Caco-2 (cell line): ENCODE measurements at regions not wholly inside any gene's neighbourhood (a gene's known extent, or its start where the extent isn't known, plus 50 kb on each side); places are given as distances from the start of the nearest gene placed in this dataset.

Experiments used
- BruUV-seq: library from RNA; stranded (reverse); fragments of 400-500 nt; replicated peaks from 2 replicates; lab custom pipeline; 2021; lab: Mats Ljungman, UMichigan
- CTCF ChIA-PET: fragments of 300-600 bp; sonication (Branson Sonifier 250); formaldehyde crosslinking; loops from one replicate; lab custom pipeline; 2022; ENCODE audit warnings: antibody characterized with exemption; lab: Charles Lee
- POLR2A ChIA-PET: fragments of 300-600 bp; sonication (Branson Sonifier 250); formaldehyde crosslinking; loops from one replicate; lab custom pipeline; 2022; ENCODE audit warnings: antibody characterized with exemption; lab: Charles Lee
- DNase-seq, 2 experiments: peaks; one replicate each; pipeline versions ENCODE4 v3.0.0 to v3.0.0-alpha.2; 2020 to 2022
- H3K27me3 ChIP-seq: replicated peaks from 2 replicates; pipeline ENCODE4 v1.6.0; 2011; ENCODE audit warnings: low read length; ENCODE audit not compliant: control insufficient read depth, insufficient read depth
- H3K36me3 ChIP-seq: 2 replicates; pipeline ENCODE4 v1.5.1; 2011; ENCODE audit warnings: low read length; ENCODE audit not compliant: control insufficient read depth, insufficient read depth
- H3K4me1 ChIP-seq: fragments of 250-450 bp; sonication (Bioruptor Pico); 2 replicates; pipeline ENCODE4 v1.5.1; 2020; ENCODE audit warnings: mild to moderate bottlenecking
- H3K4me3 ChIP-seq: 2 replicates; pipeline ENCODE4 v1.5.1; 2011; ENCODE audit warnings: low read depth, mild to moderate bottlenecking, control low read depth, low read length
- H3K9me3 ChIP-seq: fragments of 250-450 bp; sonication (Bioruptor Pico); 2 replicates; pipeline ENCODE4 v1.5.1; 2020; ENCODE audit warnings: mild to moderate bottlenecking, moderate library complexity
- H3K27ac Mint-ChIP-seq: one replicate; pipeline ENCODE4 v1.8.0; 2022; ENCODE audit warnings: mixed read lengths; ENCODE audit not compliant: unreplicated experiment
- H3K27me3 Mint-ChIP-seq: one replicate; pipeline ENCODE4 v1.8.0; 2022; ENCODE audit warnings: mixed read lengths; ENCODE audit not compliant: insufficient read depth, unreplicated experiment
- H3K36me3 Mint-ChIP-seq: one replicate; pipeline ENCODE4 v1.8.0; 2022; ENCODE audit warnings: mild to moderate bottlenecking, mixed read lengths; ENCODE audit not compliant: insufficient read depth, unreplicated experiment
- H3K4me1 Mint-ChIP-seq: one replicate; pipeline ENCODE4 v1.8.0; 2022; ENCODE audit warnings: low read depth, mixed read lengths; ENCODE audit not compliant: unreplicated experiment
- H3K4me3 Mint-ChIP-seq: one replicate; pipeline ENCODE4 v1.8.0; 2022; ENCODE audit warnings: mild to moderate bottlenecking, moderate library complexity, mixed read lengths; ENCODE audit not compliant: unreplicated experiment
- H3K9me3 Mint-ChIP-seq: one replicate; pipeline ENCODE4 v1.8.0; 2022; ENCODE audit warnings: mixed read lengths; ENCODE audit not compliant: unreplicated experiment
- intact Hi-C: fragments of 100-400 bp; cut with micrococcal nuclease; formaldehyde crosslinking; loops from one replicate; pipeline ENCODE4 v1.10.0; 2022; ENCODE audit not compliant: unreplicated experiment
- TF ChIP-seq, protein P1 (sequence below), 2 experiments: fragments of 200-600 bp in 1 of 2; IDR thresholded peaks; 1 replicate in 1 of 2; 2 replicates in 1 of 2; pipeline versions ENCODE4 v1.5.1 to v1.8.0; 2011 to 2022; ENCODE audit warnings: antibody characterized with exemption in 1 of 2, control low read depth in 1 of 2, inconsistent platforms in 1 of 2, low read depth in 1 of 2, low read length in 1 of 2, mild to moderate bottlenecking in 1 of 2, moderate library complexity in 1 of 2; ENCODE audit not compliant: insufficient read depth in 1 of 2, severe bottlenecking in 1 of 2, unreplicated experiment in 1 of 2

DNA sequence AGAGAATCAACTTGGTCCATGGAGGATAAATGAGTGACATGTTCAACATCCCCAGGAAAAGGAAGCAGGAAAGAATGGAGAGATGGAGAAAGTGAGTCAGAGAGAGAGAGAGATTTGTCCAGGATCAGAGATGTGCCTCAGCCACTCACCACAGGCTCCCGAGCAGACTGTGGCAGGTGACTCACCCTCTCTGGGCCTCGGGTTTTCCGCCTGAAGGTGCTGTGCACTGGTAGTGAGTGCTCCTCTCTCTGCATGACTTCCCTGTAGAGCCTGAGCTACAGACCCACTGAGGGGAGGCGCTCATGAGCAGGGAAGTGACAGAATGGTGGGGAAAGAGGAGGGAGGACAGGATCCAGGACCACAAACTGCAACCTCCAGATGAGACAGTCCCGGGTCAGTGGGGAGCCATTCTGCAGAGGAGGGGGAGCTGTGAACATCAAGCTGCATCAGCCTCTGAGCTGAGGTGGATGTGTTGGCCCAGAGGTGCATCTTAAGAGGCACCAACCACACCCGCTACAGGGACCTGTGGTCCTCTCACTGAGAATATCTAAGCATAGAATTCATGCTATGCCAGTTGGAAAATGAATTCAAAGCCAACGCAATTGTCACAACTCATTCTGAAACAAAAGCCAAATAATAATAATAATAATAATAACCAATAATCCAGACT, 433.4 kb downstream of the BRD1 start:
- Mint-ChIP-seq H3K4me3 (no peak overlapping the region), H3K9me3 (peaks cover 16% of the 10 kb centered on the region), H3K27me3 (peaks cover 15% of the 10 kb centered on the region), H3K36me3 (no peaks in the 10 kb centered on the region), H3K27ac (no peak overlapping the region), H3K4me1 (no peaks in the 10 kb centered on the region)
- intact Hi-C loops: no loop called here
- H3K4me3 ChIP-seq: no peak overlapping the region
- no peaks in the 10 kb centered on the region for H3K36me3 ChIP-seq
- DNase-seq: no peak
- POLR2A ChIA-PET: no interaction called here
- CTCF ChIA-PET: no interaction called here
- H3K9me3 ChIP-seq: no peaks in the 10 kb centered on the region
- BruUV-seq: no TSS peak
- no peaks in the 10 kb centered on the region for H3K27me3 ChIP-seq
- TF ChIP-seq, protein P1, sequence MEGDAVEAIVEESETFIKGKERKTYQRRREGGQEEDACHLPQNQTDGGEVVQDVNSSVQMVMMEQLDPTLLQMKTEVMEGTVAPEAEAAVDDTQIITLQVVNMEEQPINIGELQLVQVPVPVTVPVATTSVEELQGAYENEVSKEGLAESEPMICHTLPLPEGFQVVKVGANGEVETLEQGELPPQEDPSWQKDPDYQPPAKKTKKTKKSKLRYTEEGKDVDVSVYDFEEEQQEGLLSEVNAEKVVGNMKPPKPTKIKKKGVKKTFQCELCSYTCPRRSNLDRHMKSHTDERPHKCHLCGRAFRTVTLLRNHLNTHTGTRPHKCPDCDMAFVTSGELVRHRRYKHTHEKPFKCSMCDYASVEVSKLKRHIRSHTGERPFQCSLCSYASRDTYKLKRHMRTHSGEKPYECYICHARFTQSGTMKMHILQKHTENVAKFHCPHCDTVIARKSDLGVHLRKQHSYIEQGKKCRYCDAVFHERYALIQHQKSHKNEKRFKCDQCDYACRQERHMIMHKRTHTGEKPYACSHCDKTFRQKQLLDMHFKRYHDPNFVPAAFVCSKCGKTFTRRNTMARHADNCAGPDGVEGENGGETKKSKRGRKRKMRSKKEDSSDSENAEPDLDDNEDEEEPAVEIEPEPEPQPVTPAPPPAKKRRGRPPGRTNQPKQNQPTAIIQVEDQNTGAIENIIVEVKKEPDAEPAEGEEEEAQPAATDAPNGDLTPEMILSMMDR (IDR thresholded peaks at IDR 0.05; ENCODE audit: insufficient read depth in 1 of 2, low read depth in 1 of 2, low read length in 1 of 2, severe bottlenecking in 1 of 2, unreplicated experiment in 1 of 2): no peak
- H3K4me1 ChIP-seq: no peaks in the 10 kb centered on the region

DNA sequence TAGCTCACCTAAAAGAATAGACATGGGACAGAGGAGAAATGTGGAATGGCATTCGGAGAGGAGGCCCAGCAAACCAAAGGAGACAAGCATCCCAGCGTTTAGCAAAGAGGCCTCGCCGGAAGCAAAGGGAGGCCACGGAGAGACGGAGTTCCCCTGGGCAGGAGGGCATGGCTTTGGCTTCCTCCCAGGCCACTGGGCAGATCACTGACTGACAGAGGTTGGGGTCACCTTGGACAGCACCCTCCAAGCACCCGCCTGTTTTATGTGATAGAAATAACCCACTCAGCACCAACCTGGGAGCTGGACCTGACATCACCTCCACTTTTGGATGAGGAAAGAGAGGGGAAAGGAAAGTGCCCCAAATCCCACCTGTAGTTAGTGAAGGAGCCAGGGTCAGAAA, 434.1 kb downstream of the BRD1 start:
- no peaks in the 10 kb centered on the region for H3K36me3 Mint-ChIP-seq
- no peaks in the 10 kb centered on the region for H3K9me3 ChIP-seq
- H3K27me3 ChIP-seq: no peaks in the 10 kb centered on the region
- TF ChIP-seq, protein P1 (IDR thresholded peaks at IDR 0.05; ENCODE audit: insufficient read depth in 1 of 2, low read depth in 1 of 2, low read length in 1 of 2, severe bottlenecking in 1 of 2, unreplicated experiment in 1 of 2): no peak
- H3K4me3 ChIP-seq: no peak overlapping the region
- ChIA-PET CTCF (no interaction called here), POLR2A (no interaction called here)
- no peak overlapping the region for H3K27ac Mint-ChIP-seq
- H3K4me3 Mint-ChIP-seq: no peak overlapping the region
- DNase-seq: no peak
- H3K27me3 Mint-ChIP-seq: peaks cover 15% of the 10 kb centered on the region
- no TSS peak for BruUV-seq
- no peaks in the 10 kb centered on the region for H3K4me1 ChIP-seq
- H3K9me3 Mint-ChIP-seq: peaks cover 16% of the 10 kb centered on the region
- intact Hi-C loops: no loop called here
- no peaks in the 10 kb centered on the region for H3K4me1 Mint-ChIP-seq
- no peaks in the 10 kb centered on the region for H3K36me3 ChIP-seq

DNA sequence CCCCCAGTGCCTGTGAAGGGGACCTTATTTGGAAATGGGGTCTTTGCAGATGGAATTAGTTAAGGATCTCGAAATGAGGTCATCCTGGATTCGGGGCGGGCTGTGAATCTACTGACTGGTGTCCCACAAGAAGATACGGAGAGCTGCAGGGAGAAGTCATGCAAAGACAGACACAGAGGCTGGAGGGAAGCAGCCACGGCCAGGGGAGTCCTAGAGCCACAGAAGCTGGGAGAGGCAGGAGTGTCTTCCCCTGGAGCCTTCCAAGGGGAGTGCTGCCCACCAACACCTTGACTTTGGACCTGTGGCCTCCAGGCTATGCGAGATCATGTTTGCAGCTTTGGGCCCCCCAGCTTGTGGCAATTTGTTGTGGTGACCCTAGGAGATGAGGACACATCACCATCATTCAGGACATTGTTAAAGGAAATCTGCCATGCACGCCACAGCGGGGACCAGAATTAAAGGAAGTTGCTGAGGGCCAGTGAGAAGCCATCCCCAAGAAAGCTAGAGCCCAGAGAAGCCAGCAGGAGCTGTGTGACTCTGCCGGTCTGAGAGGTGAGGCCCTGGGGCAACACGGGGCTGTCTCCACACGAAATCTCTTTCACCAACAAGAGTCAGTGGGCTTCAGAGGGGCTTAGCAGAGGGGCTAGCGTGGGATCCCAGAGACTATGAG, 434.7 kb downstream of the BRD1 start:
- H3K4me3 Mint-ChIP-seq: no peak overlapping the region
- H3K36me3 Mint-ChIP-seq: no peaks in the 10 kb centered on the region
- peaks cover 15% of the 10 kb centered on the region for H3K27me3 Mint-ChIP-seq
- POLR2A ChIA-PET: no interaction called here
- H3K9me3 Mint-ChIP-seq: peaks cover 16% of the 10 kb centered on the region
- no peak for DNase-seq
- Histone ChIP-seq H3K4me1 (no peaks in the 10 kb centered on the region), H3K4me3 (no peak overlapping the region), H3K9me3 (no peaks in the 10 kb centered on the region), H3K36me3 (no peaks in the 10 kb centered on the region), H3K27me3 (no peaks in the 10 kb centered on the region)
- no peaks in the 10 kb centered on the region for H3K4me1 Mint-ChIP-seq
- CTCF ChIA-PET: no interaction called here
- no TSS peak for BruUV-seq
- TF ChIP-seq, protein P1 (IDR thresholded peaks at IDR 0.05; ENCODE audit: insufficient read depth in 1 of 2, low read depth in 1 of 2, low read length in 1 of 2, severe bottlenecking in 1 of 2, unreplicated experiment in 1 of 2): no peak
- H3K27ac Mint-ChIP-seq: no peak overlapping the region
- intact Hi-C loops: no loop called here
